GM12872 (cell line): ENCODE measurements at regions not wholly inside any gene's neighbourhood (a gene's known extent, or its start where the extent isn't known, plus 50 kb on each side); places are given as distances from the start of the nearest gene placed in this dataset.

ENCODE experiments used
- TF ChIP-seq, protein P1 (sequence below): IDR thresholded peaks from 3 replicates; pipeline ENCODE4 v1.5.1; 2011; ENCODE audit warnings: low read depth, mild to moderate bottlenecking, low read length, moderate library complexity; ENCODE audit not compliant: insufficient read depth

DNA sequence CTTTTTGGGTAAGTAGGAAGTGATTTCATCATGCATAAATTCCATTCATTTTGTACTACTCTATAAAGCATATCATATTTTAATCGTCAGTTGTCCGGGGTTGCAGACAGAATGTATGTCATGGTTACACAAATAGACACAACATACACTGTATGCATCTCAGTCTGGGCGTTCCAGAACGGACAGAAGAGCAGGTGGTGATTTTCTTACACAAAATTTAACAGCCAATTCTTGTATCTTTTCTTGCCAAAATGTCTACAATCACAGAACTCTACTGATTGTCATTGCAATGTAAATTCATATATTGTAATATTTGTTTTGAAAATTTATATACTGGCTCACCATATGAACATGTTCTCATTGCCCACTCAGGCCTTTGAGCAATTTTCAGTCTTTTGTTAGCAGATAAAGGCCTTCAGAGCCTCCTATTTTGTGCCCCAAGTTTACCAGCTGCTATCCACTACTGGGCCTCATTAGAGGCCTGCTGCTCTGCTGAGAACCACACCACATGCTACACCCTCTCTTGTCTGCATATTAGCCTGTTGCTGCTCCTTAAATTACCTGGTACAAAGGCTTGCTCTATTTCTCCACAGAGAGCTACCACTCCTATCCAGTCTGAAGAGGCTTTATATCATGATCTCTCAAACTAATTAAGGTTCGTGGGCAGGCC lies 61.5 kb downstream of the PRDM13 start:
- TF ChIP-seq, protein P1, sequence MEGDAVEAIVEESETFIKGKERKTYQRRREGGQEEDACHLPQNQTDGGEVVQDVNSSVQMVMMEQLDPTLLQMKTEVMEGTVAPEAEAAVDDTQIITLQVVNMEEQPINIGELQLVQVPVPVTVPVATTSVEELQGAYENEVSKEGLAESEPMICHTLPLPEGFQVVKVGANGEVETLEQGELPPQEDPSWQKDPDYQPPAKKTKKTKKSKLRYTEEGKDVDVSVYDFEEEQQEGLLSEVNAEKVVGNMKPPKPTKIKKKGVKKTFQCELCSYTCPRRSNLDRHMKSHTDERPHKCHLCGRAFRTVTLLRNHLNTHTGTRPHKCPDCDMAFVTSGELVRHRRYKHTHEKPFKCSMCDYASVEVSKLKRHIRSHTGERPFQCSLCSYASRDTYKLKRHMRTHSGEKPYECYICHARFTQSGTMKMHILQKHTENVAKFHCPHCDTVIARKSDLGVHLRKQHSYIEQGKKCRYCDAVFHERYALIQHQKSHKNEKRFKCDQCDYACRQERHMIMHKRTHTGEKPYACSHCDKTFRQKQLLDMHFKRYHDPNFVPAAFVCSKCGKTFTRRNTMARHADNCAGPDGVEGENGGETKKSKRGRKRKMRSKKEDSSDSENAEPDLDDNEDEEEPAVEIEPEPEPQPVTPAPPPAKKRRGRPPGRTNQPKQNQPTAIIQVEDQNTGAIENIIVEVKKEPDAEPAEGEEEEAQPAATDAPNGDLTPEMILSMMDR: no peak

DNA sequence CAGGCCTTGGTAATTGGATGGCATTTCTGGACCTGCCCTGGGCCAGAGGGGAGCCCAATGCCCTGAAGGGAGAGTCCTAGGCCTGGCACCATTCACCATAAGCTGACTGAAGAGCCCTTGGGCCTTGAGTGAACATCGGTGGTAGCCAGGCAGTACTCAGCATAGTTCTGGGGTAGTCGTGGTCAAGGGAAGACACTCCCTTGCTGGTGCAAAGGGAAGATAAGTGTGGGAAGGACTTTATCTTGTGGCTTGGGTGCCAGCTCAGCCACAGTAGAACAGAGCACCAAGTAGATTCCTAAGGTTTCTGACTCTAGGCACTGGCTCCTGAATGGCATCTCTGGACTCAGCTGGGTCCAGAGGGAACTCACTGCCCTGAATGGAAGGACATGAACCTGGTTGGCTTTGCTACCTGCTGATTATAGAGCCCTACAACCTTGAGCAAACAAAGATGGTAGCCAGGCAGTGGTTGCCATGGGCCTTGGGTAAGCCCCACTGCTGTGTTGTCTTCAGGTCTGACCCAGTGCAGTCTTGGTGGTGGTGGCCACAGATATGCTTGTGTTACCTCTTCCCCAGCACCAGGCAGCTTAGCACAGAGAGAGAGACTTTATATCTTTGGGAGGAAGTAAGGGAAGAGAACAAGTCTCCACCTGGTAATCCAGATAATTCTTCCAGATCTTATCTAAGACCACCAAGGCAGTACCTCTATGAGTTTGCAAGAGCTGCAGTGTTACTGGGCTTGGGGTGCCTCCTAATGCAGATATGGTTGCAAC lies 83.5 kb downstream of the PRDM13 start:
- TF ChIP-seq, protein P1: no peak

DNA sequence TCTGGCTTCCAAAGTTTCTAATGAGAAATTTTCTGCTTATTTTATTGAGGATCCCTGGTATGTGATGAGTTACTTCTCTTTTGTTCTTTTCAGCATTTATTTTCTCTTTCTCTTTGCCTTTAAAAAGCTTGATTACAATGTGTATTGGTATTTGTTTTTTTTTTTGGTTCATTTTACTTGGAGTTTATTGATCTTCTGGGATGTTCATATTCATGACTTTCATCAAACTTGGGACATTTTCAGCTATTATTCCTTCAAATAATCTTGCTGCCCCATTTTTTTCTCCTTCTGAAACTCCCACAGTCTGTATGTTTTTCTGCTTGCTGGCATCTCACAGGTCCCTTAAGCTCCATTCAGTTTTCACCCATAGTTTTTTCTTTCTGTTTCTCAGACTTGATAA lies 102.4 kb downstream of the PRDM13 start:
- TF ChIP-seq, protein P1: no peak

DNA sequence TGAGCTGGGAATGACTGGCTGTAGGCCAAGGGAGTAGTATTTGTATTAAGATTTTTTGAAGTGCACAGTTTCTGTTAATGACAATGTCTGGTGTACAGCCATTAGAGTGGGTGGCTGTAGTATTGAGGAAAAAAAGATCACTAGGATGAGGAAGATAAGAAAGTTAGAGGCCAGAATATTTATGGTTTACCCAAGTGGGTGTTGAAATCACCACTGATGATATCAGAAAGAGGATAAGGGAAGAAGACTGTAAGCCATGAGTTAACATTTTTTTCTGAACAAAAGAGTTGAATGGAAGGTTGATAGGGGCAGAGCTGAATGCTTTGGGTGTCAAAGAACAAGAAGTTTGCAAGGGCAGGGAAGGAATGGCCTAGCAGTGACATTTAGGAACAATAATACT lies 104.7 kb downstream of the PRDM13 start:
- TF ChIP-seq, protein P1: no peak

DNA sequence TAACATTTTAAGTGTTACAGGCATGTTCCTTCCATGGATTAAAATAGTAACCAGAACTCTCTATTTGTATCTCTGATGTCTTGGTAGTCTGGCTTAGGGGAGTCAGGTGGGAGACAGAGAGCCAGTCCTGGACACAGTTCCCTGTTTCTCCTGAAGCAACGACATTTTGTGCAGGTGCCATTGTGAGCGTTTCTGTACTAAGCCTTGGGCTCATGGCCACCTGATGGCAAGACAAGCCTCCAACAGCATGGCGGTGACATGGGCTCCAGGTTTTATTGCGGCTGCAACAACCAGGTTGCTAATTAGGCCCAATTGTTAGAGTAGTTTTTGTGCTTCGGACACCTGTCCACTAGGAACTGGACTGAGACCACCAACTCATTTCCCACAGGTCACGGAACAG lies 105.3 kb downstream of the PRDM13 start:
- TF ChIP-seq, protein P1: no peak

DNA sequence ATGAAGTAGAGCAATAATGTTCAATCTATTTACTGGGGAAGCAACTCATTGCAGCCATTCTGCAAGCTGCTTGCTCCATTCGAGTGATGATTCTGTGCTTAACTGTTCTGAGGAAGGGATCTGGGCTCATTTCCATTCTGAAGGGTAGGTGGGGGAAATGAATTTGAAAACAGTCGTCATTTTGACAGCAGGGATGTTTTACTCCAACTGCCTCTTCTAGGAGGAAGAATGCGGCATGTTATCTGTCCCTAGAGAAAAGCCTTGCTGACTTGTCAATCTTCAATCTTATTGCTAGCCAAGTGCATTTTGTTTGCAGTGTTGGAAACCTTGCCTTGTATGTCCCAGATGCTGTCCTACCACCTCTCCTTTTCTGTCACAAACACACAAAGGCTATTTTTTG lies 105.9 kb downstream of the PRDM13 start:
- TF ChIP-seq, protein P1: no peak

DNA sequence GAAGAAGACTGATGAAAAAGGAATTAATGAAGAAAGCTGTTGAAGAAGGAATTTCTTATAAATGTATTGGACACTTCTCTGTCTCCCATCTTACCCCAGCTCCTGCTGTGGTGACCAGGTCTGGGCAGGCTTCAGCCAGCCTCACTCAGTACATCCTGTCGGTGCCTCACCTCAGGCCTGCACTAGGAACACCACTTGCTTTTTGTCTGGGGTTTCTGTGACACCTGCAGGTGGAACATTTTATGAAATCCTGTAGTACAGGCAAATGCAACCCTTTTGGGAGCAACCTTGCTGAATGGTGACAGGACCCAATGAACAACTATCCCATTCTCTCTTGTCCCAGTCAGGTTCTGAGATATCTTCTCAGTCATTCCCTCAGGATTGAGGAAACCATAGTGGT lies 129.7 kb downstream of the PRDM13 start:
- TF ChIP-seq, protein P1: no peak
